HCT116 (cell line): ENCODE measurements at regions not wholly inside any gene's neighbourhood (a gene's known extent, or its start where the extent isn't known, plus 50 kb on each side); places are given as distances from the start of the nearest gene placed in this dataset.

Source experiments
- ATAC-seq: fragments of 200-7000 bp; cut with Tn5 transposase; 2 replicates; pipeline ENCODE4 v1.9.1; 2020; ENCODE audit warnings: mild to moderate bottlenecking, moderate library complexity
- BruUV-seq: library from RNA; stranded (reverse); fragments of 400-500 nt; replicated peaks from 2 replicates; lab custom pipeline; 2021; lab: Mats Ljungman, UMichigan
- CTCF ChIA-PET: fragments of 300-600 bp; sonication (Branson Sonifier 250); formaldehyde crosslinking; loops from one replicate; lab custom pipeline; 2021; ENCODE audit warnings: antibody characterized with exemption; lab: Charles Lee
- POLR2A ChIA-PET: fragments of 300-600, 350-600 bp; sonication (Branson Sonifier 250); formaldehyde crosslinking; loops from one replicate; lab custom pipeline; 2021; ENCODE audit warnings: antibody characterized with exemption; lab: Charles Lee
- RAD21 ChIA-PET, 2 experiments: fragments of 300-600 bp; sonication (Branson Sonifier 250); formaldehyde crosslinking; loops; one replicate each; lab custom pipeline; 2023; ENCODE audit warnings: low total read pairs in 2 of 2; ENCODE audit not compliant: uncharacterized antibody in 2 of 2, unreplicated experiment in 2 of 2, low non-redundant PET in 1 of 2; lab: Charles Lee
- DNase-seq: peaks from one replicate; pipeline ENCODE4 v3.0.0-alpha.2; 2010; ENCODE audit warnings: low read depth, low spot score
- H2AFZ ChIP-seq: fragments of 200-600 bp; shearing (Covaris generic), sonication (generic); 2 replicates; pipeline ENCODE4 v1.6.1; 2017; ENCODE audit warnings: low read depth, mixed run types, mixed read lengths, antibody characterized with exemption, low read length; ENCODE audit not compliant: poor library complexity, severe bottlenecking
- H3K27ac ChIP-seq: 2 replicates; pipeline ENCODE4 v1.5.1; 2012; ENCODE audit warnings: low read depth, low read length
- H3K27me3 ChIP-seq: fragments of 200-600 bp; sonication (generic); 2 replicates; pipeline ENCODE4 v1.6.1; 2016; ENCODE audit warnings: mixed run types, low read length, mixed read lengths; ENCODE audit not compliant: insufficient read depth
- H3K36me3 ChIP-seq, 2 experiments: fragments of 200-500 bp in 1 of 2; fragments of 200-600 bp in 1 of 2; sonication (Bioruptor generic) in 1 of 2; sonication (generic) in 1 of 2; 2 replicates each; pipeline versions ENCODE4 v1.5.1 to v1.6.1; 2014 to 2016; ENCODE audit warnings: low read length in 2 of 2, inconsistent platforms in 1 of 2, mixed read lengths in 1 of 2, mixed run types in 1 of 2; ENCODE audit not compliant: insufficient read depth in 2 of 2, control insufficient read depth in 1 of 2
- H3K4me1 ChIP-seq, 2 experiments: fragments of 200-600 bp in 1 of 2; sonication (generic) in 1 of 2; 2 replicates each; pipeline versions ENCODE4 v1.5.1 to v1.6.1; 2012 to 2017; ENCODE audit warnings: low read length in 2 of 2, inconsistent platforms in 1 of 2, mild to moderate bottlenecking in 1 of 2, mixed read lengths in 1 of 2, mixed run types in 1 of 2, moderate library complexity in 1 of 2; ENCODE audit not compliant: insufficient read depth in 2 of 2, control insufficient read depth in 1 of 2
- H3K4me2 ChIP-seq: fragments of 200-600 bp; sonication (generic); 2 replicates; pipeline ENCODE4 v1.6.1; 2017; ENCODE audit warnings: mixed run types, low read length, mixed read lengths
- H3K4me3 ChIP-seq, 2 experiments: fragments of 200-600 bp in 1 of 2; sonication (generic) in 1 of 2; replicated peaks in 1 of 2; 2 replicates each; pipeline ENCODE4 v1.5.1; 2011 to 2016; ENCODE audit warnings: low read length in 2 of 2, control low read depth in 1 of 2, low read depth in 1 of 2, mild to moderate bottlenecking in 1 of 2, mixed read lengths in 1 of 2, mixed run types in 1 of 2
- H3K79me2 ChIP-seq: fragments of 200-600 bp; sonication (generic); 2 replicates; pipeline ENCODE4 v1.6.1; 2017; ENCODE audit warnings: mild to moderate bottlenecking, mixed run types, low read length, moderate library complexity, mixed read lengths; ENCODE audit not compliant: insufficient read depth
- H3K9ac ChIP-seq: fragments of 200-600 bp; sonication (generic); 2 replicates; pipeline ENCODE4 v1.6.1; 2016; ENCODE audit warnings: low read length, mixed read lengths
- H3K9me2 ChIP-seq: fragments of 200-600 bp; sonication (generic), shearing (Covaris generic); 2 replicates; pipeline ENCODE4 v1.6.1; 2017; ENCODE audit warnings: mixed run types, mild to moderate bottlenecking, moderate library complexity; ENCODE audit not compliant: insufficient read depth
- H3K9me3 ChIP-seq, 2 experiments: fragments of 200-500 bp in 1 of 2; fragments of 200-600 bp in 1 of 2; sonication (Bioruptor generic) in 1 of 2; sonication (generic) in 1 of 2; 2 replicates each; pipeline ENCODE4 v1.6.1; 2014 to 2017; ENCODE audit warnings: low read length in 2 of 2, mixed read lengths in 2 of 2, inconsistent platforms in 1 of 2, low read depth in 1 of 2, mild to moderate bottlenecking in 1 of 2, mixed run types in 1 of 2, moderate library complexity in 1 of 2; ENCODE audit not compliant: control insufficient read depth in 1 of 2, insufficient read depth in 1 of 2
- H4K20me1 ChIP-seq: fragments of 200-600 bp; sonication (generic), shearing (Covaris generic); 2 replicates; pipeline ENCODE4 v1.6.1; 2017; ENCODE audit warnings: mixed run types, mild to moderate bottlenecking, moderate library complexity; ENCODE audit not compliant: insufficient read depth
- EGR1 ChIP-seq: IDR thresholded peaks from 2 replicates; pipeline ENCODE4 v1.6.1; 2012; ENCODE audit warnings: low read depth
- ELF1 ChIP-seq: IDR thresholded peaks from 2 replicates; pipeline ENCODE4 v1.6.1; 2012; ENCODE audit warnings: low read depth, borderline replicate concordance
- JUND ChIP-seq: IDR thresholded peaks from 2 replicates; pipeline ENCODE4 v1.6.1; 2012
- ZNF274 ChIP-seq: fragments of 200-500 bp; sonication (Bioruptor generic); IDR thresholded peaks from 2 replicates; pipeline ENCODE4 v1.6.1; 2014; ENCODE audit warnings: mild to moderate bottlenecking, low read depth, low read length, inconsistent platforms
- intact Hi-C: fragments of 100-400 bp; cut with micrococcal nuclease; formaldehyde crosslinking; loops from 2 replicates; pipeline ENCODE4 v1.10.0; 2022
- TF ChIP-seq, protein P1 (sequence below), 3 experiments: fragments of 200-600 bp in 1 of 3; sonication (generic) in 1 of 3; IDR thresholded peaks in 2 of 3; conservative IDR thresholded peaks in 1 of 3; 2 replicates each; pipeline ENCODE4 v1.5.1; 2012 to 2017; ENCODE audit warnings: low read depth in 2 of 3, low read length in 2 of 3, antibody characterized with exemption in 1 of 3, borderline replicate concordance in 1 of 3, control low read depth in 1 of 3, mild to moderate bottlenecking in 1 of 3, mixed read lengths in 1 of 3, mixed run types in 1 of 3, moderate library complexity in 1 of 3; ENCODE audit not compliant: insufficient read depth in 1 of 3

DNA sequence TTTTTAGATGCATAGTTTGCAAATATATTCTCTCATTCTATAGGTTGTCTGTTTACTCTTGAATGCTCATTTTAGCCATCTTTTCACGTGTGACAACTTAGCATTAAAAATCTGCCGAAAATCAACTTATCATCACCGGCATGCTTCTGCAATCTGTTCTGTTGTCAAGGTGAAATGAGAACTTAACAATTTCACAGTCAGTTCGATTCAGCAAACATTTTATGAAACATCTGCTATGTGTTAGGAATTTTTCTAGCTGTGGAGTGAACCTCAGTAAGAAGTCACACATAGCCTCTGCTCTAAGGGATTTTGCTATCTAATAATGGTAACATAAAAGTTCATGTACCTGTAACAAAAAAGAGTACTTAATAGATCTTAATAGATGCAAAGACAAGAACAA is 256.1 kb downstream of the ZWINT start:
- BruUV-seq, result no TSS peak

DNA sequence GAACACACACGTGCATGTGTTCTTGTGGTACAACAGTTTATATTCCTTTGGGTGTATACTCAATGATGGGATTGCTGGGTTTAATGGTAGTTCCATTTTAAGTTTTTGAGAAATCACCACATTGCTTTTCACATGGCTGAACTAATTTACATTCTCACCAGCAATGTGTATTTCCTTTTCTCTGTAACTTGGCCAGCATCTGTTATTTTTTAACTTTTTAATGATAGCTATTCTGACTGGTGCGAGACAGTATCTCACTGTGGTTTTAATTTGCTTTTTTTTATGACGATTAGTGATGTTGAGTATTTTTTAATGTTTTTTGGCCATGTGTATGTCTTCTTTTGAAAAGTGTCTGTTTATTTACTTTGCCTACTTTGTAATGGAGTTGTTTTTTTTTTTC is 256.6 kb downstream of the ZWINT start:
- Histone ChIP-seq H3K79me2 (no peaks in the 10 kb centered on the region), H3K9ac (no peak overlapping the region), H2AFZ (no peak overlapping the region), H3K36me3 (no peaks in the 10 kb centered on the region), H3K4me2 (no peak overlapping the region), H4K20me1 (no peaks in the 10 kb centered on the region; the same call in 1 of the 2 replicates), H3K4me1 (no peaks in the 10 kb centered on the region), H3K27ac (no peak overlapping the region), H3K4me3 (no peak overlapping the region), H3K9me2 (no peaks in the 10 kb centered on the region), H3K27me3 (no peaks in the 10 kb centered on the region), H3K9me3 (peaks cover 5 to 18% of the 10 kb centered on the region in 2 experiments; a peak in 2 of 4 replicates)
- no TSS peak for BruUV-seq
- POLR2A ChIA-PET, result no interaction called here
- intact Hi-C loops, result no loop called here
- RAD21 ChIA-PET, result no interaction called here
- CTCF ChIA-PET, result no interaction called here
- TF ChIP-seq, protein P1, sequence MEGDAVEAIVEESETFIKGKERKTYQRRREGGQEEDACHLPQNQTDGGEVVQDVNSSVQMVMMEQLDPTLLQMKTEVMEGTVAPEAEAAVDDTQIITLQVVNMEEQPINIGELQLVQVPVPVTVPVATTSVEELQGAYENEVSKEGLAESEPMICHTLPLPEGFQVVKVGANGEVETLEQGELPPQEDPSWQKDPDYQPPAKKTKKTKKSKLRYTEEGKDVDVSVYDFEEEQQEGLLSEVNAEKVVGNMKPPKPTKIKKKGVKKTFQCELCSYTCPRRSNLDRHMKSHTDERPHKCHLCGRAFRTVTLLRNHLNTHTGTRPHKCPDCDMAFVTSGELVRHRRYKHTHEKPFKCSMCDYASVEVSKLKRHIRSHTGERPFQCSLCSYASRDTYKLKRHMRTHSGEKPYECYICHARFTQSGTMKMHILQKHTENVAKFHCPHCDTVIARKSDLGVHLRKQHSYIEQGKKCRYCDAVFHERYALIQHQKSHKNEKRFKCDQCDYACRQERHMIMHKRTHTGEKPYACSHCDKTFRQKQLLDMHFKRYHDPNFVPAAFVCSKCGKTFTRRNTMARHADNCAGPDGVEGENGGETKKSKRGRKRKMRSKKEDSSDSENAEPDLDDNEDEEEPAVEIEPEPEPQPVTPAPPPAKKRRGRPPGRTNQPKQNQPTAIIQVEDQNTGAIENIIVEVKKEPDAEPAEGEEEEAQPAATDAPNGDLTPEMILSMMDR (IDR thresholded peaks at IDR 0.05 in 2 of 3, conservative IDR thresholded peaks at IDR 0.05 in 1 of 3; ENCODE audit: borderline replicate concordance in 1 of 3, insufficient read depth in 1 of 3, low read depth in 2 of 3, low read length in 2 of 3), result no peak
- no peak for TF ChIP-seq ELF1
- no peak for TF ChIP-seq JUND
- ATAC-seq, result no peak
- DNase-seq, result no peak

More for the DNA sequence above, 256.1 kb downstream of the ZWINT start:
- H3K9me2 ChIP-seq, result no peaks in the 10 kb centered on the region
- no peak for DNase-seq
- no peaks in the 10 kb centered on the region for H3K4me1 ChIP-seq
- H3K79me2 ChIP-seq, result no peaks in the 10 kb centered on the region
- no peak overlapping the region for H3K4me2 ChIP-seq
- ChIA-PET CTCF (no interaction called here), RAD21 (no interaction called here), POLR2A (no interaction called here)
- intact Hi-C loops, result no loop called here
- ATAC-seq, result no peak
- no peak overlapping the region for H3K27ac ChIP-seq
- H3K9me3 ChIP-seq, result peaks cover 7 to 18% of the 10 kb centered on the region in 2 experiments; a peak in 2 of 4 replicates
- TF ChIP-seq ZNF274 (no peak), EGR1 (no peak), ELF1 (no peak)
- no peaks in the 10 kb centered on the region for H3K36me3 ChIP-seq
- no peaks in the 10 kb centered on the region; the same call in 1 of the 2 replicates for H4K20me1 ChIP-seq
- no peak overlapping the region for H3K9ac ChIP-seq
- no peak overlapping the region for H2AFZ ChIP-seq
- H3K27me3 ChIP-seq, result no peaks in the 10 kb centered on the region
- no peak overlapping the region for H3K4me3 ChIP-seq
